CD4-positive, alpha-beta T cell (primary cell): ENCODE measurements at regions not wholly inside any gene's neighbourhood (a gene's known extent, or its start where the extent isn't known, plus 50 kb on each side); places are given as distances from the start of the nearest gene placed in this dataset.

ENCODE experiments used
- ATAC-seq: fragments of 200-7000 bp; cut with Tn5 transposase; one replicate; pipeline ENCODE4 v1.10.0; 2022; ENCODE audit warnings: mild to moderate bottlenecking; ENCODE audit not compliant: poor library complexity
- CTCF ChIA-PET: fragments of 350-600 bp; sonication (Branson Sonifier 250); formaldehyde crosslinking; loops from one replicate; lab custom pipeline; 2021; ENCODE audit warnings: antibody characterized with exemption, inconsistent platforms; lab: Charles Lee
- POLR2A ChIA-PET: fragments of 350-600 bp; sonication (Branson Sonifier 250); formaldehyde crosslinking; loops from one replicate; lab custom pipeline; 2021; ENCODE audit warnings: antibody characterized with exemption, inconsistent platforms; lab: Charles Lee
- DNase-seq, 14 experiments: peaks; one replicate each; pipeline ENCODE4 v3.0.0-alpha.2; 2013 to 2020; ENCODE audit warnings: mixed read lengths in 2 of 14
- H3K27ac ChIP-seq, 2 donors: one replicate each; pipeline versions ENCODE4 v1.5.1 to v1.7.0; 2013; ENCODE audit warnings: low read length in 2 of 2, low read depth in 1 of 2, mild to moderate bottlenecking in 1 of 2
- H3K27me3 ChIP-seq, 2 experiments: 1 replicate in 1 of 2; 2 replicates in 1 of 2; pipeline versions ENCODE4 v1.6.1 to v1.7.0; 2013; ENCODE audit warnings: low read length in 2 of 2, control low read depth in 1 of 2, mild to moderate bottlenecking in 1 of 2, moderate library complexity in 1 of 2; ENCODE audit not compliant: insufficient read depth in 2 of 2, control insufficient read depth in 1 of 2
- H3K36me3 ChIP-seq: one replicate; pipeline ENCODE4 v1.6.1; 2013; ENCODE audit warnings: low read length, control low read depth; ENCODE audit not compliant: insufficient read depth
- H3K4me1 ChIP-seq: one replicate; pipeline ENCODE4 v1.6.1; 2013; ENCODE audit warnings: low read length, control low read depth; ENCODE audit not compliant: insufficient read depth
- H3K4me3 ChIP-seq: one replicate; pipeline ENCODE4 v1.5.1; 2013; ENCODE audit warnings: mild to moderate bottlenecking, low read length, moderate library complexity
- H3K9me3 ChIP-seq, 2 experiments: 1 replicate in 1 of 2; 2 replicates in 1 of 2; pipeline versions ENCODE4 v1.6.1 to v1.7.0; 2013; ENCODE audit warnings: low read length in 2 of 2, mild to moderate bottlenecking in 2 of 2, control low read depth in 1 of 2, moderate library complexity in 1 of 2; ENCODE audit not compliant: control insufficient read depth in 1 of 2, insufficient read depth in 1 of 2
- H3K27ac Mint-ChIP-seq: one replicate; pipeline ENCODE4 v1.8.0; 2020; ENCODE audit warnings: mixed read lengths
- H3K27me3 Mint-ChIP-seq: one replicate; pipeline ENCODE4 v1.8.0; 2021; ENCODE audit warnings: mixed read lengths
- H3K36me3 Mint-ChIP-seq: one replicate; pipeline ENCODE4 v1.8.0; 2021; ENCODE audit warnings: low read depth, mixed read lengths
- H3K4me1 Mint-ChIP-seq: one replicate; pipeline ENCODE4 v1.8.0; 2021; ENCODE audit warnings: low read depth, mixed read lengths
- H3K4me3 Mint-ChIP-seq: one replicate; pipeline ENCODE4 v1.8.0; 2020; ENCODE audit warnings: mild to moderate bottlenecking, mixed read lengths
- H3K9me3 Mint-ChIP-seq: one replicate; pipeline ENCODE4 v1.8.0; 2020; ENCODE audit warnings: mixed read lengths
- intact Hi-C, 2 experiments: fragments of 100-400 bp; cut with DNase I in 1 of 2; cut with micrococcal nuclease in 1 of 2; formaldehyde crosslinking; loops; one replicate each; pipeline versions ENCODE4 v1.15.1 to v1.9.0; 2023 to 2025; cut with DNase I, micrococcal nuclease
- TF ChIP-seq, protein P1 (sequence below): fragments of 200-600 bp; IDR thresholded peaks from one replicate; pipeline ENCODE4 v1.8.0; 2022; ENCODE audit warnings: antibody characterized with exemption, mild to moderate bottlenecking

DNA sequence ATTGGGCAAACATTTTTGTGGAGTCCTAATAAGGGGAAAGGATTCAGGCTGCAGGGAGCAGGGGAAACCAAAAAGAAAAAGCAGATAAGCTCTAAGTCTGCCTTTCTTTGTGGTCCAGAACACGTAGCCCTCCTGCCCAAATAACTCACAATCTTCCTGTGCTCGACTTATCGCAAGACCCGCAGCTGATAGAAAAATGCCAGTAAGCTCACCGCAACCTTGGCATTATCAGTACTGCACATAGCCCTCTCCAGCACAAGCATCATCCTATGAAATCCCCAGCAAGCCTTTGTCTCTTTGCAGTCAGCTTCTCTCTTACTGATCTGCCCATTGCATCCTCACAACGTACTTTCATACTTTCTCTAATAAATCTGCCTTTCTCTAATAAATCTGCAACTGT lies 202.4 kb upstream of the HNRNPA3 start:
- peaks cover 2 to 4% of the 10 kb centered on the region in 2 experiments for H3K27me3 ChIP-seq
- CTCF ChIA-PET, result no interaction called here
- Mint-ChIP-seq H3K4me3 (no peak overlapping the region), H3K27ac (no peak overlapping the region), H3K4me1 (no peaks in the 10 kb centered on the region), H3K27me3 (peaks cover 28% of the 10 kb centered on the region), H3K9me3 (peaks cover 3% of the 10 kb centered on the region), H3K36me3 (no peaks in the 10 kb centered on the region)
- no peaks in the 10 kb centered on the region for H3K4me1 ChIP-seq
- H3K36me3 ChIP-seq, result no peaks in the 10 kb centered on the region
- H3K9me3 ChIP-seq, result peaks cover 0 to 8% of the 10 kb centered on the region in 2 experiments
- intact Hi-C loops, result no loop called here
- POLR2A ChIA-PET, result no interaction called here
- ATAC-seq (no peak), DNase-seq (no peak)
- TF ChIP-seq, protein P1, sequence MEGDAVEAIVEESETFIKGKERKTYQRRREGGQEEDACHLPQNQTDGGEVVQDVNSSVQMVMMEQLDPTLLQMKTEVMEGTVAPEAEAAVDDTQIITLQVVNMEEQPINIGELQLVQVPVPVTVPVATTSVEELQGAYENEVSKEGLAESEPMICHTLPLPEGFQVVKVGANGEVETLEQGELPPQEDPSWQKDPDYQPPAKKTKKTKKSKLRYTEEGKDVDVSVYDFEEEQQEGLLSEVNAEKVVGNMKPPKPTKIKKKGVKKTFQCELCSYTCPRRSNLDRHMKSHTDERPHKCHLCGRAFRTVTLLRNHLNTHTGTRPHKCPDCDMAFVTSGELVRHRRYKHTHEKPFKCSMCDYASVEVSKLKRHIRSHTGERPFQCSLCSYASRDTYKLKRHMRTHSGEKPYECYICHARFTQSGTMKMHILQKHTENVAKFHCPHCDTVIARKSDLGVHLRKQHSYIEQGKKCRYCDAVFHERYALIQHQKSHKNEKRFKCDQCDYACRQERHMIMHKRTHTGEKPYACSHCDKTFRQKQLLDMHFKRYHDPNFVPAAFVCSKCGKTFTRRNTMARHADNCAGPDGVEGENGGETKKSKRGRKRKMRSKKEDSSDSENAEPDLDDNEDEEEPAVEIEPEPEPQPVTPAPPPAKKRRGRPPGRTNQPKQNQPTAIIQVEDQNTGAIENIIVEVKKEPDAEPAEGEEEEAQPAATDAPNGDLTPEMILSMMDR, result no peak
- no peak overlapping the region for H3K27ac ChIP-seq
- no peak overlapping the region for H3K4me3 ChIP-seq

DNA sequence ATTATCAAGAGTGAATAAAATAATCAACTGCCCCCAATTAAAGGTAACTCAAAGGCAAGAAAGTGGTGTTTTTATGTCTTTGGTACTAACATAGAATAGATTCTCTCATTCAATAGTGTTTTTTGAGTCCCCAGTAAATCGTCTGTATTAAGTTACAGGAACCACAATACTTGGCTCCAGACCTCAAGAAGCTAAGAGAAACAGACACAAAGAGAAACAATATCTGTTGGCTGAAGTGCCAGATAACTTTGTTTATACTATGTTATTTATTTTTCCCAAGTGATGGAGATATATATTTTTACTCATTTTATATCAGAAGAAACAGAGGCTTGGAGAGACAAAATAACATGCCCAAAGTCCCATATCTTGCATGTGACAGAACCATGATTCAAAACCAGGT lies 201.7 kb upstream of the HNRNPA3 start:
- TF ChIP-seq, protein P1, result no peak
- no peak overlapping the region for H3K4me3 Mint-ChIP-seq
- peaks cover 28% of the 10 kb centered on the region for H3K27me3 Mint-ChIP-seq
- no peak overlapping the region for H3K27ac Mint-ChIP-seq
- DNase-seq (no peak), ATAC-seq (no peak)
- Histone ChIP-seq H3K4me3 (no peak overlapping the region), H3K27me3 (peaks cover 2 to 4% of the 10 kb centered on the region in 2 experiments), H3K9me3 (peaks cover 0 to 8% of the 10 kb centered on the region in 2 experiments), H3K36me3 (no peaks in the 10 kb centered on the region), H3K27ac (no peak overlapping the region), H3K4me1 (no peaks in the 10 kb centered on the region)
- H3K36me3 Mint-ChIP-seq, result no peaks in the 10 kb centered on the region
- CTCF ChIA-PET, result no interaction called here
- no peaks in the 10 kb centered on the region for H3K4me1 Mint-ChIP-seq
- intact Hi-C loops, result no loop called here
- peaks cover 3% of the 10 kb centered on the region for H3K9me3 Mint-ChIP-seq
- POLR2A ChIA-PET, result no interaction called here

DNA sequence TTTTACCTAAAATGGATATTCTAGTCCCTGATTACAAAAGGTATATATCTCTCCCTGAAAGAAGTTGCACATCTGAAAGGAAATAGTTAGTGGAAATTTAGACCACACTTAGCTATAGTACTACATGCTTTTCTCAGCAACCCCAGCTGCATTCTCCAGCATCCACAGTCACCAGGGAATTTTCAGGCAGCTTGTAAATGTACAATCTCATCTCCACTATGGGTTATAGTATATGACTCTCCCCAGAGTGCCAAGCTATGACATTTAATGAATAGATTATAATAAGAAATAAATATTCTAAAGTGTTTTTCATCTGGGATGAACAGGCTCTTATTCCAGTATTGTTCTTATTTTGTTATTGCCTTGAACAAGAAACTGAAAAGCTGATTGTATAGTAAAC lies 197.6 kb upstream of the HNRNPA3 start:
- no peak overlapping the region for H3K4me3 Mint-ChIP-seq
- intact Hi-C loops, result no loop called here

More for the DNA sequence above, 197.6 kb upstream of the HNRNPA3 start:
- Histone ChIP-seq H3K27ac (no peak overlapping the region), H3K36me3 (no peaks in the 10 kb centered on the region), H3K9me3 (no peaks in the 10 kb centered on the region), H3K27me3 (peaks cover 0 to 2% of the 10 kb centered on the region in 2 experiments), H3K4me1 (no peaks in the 10 kb centered on the region), H3K4me3 (no peak overlapping the region)
- ChIA-PET CTCF (no interaction called here), POLR2A (no interaction called here)
- H3K4me1 Mint-ChIP-seq, result no peaks in the 10 kb centered on the region
- H3K27me3 Mint-ChIP-seq, result peaks cover 13% of the 10 kb centered on the region
- TF ChIP-seq, protein P1, result no peak
- ATAC-seq (no peak), DNase-seq (no peak)
- H3K27ac Mint-ChIP-seq, result no peak overlapping the region
- H3K36me3 Mint-ChIP-seq, result no peaks in the 10 kb centered on the region
- H3K9me3 Mint-ChIP-seq, result no peaks in the 10 kb centered on the region
